ENCODE measurements at regions not wholly inside any gene's neighbourhood (a gene's known extent, or its start where the extent isn't known, plus 50 kb on each side); places are given as distances from the start of the nearest gene placed in this dataset.

DNA sequence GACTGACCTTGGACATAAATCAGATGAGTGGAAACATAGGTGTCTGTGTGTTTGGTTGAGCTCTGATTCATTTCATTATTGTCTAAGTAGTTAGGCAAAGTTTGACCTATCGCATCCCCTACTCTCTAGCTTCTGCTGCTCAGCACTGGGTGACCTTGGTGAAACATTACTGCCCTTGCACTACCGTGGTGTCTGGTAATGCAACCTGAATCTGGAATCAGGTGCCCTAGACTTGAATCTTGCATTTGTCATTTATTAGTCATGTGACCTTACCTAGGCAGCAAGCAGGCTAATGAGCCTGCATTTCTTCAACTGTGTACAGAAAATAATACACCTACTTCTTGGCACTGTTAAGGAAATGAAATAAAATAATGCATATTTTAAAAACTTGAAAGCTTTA is 242.3 kb upstream of the BLID start:
- TF ChIP-seq, protein P1, sequence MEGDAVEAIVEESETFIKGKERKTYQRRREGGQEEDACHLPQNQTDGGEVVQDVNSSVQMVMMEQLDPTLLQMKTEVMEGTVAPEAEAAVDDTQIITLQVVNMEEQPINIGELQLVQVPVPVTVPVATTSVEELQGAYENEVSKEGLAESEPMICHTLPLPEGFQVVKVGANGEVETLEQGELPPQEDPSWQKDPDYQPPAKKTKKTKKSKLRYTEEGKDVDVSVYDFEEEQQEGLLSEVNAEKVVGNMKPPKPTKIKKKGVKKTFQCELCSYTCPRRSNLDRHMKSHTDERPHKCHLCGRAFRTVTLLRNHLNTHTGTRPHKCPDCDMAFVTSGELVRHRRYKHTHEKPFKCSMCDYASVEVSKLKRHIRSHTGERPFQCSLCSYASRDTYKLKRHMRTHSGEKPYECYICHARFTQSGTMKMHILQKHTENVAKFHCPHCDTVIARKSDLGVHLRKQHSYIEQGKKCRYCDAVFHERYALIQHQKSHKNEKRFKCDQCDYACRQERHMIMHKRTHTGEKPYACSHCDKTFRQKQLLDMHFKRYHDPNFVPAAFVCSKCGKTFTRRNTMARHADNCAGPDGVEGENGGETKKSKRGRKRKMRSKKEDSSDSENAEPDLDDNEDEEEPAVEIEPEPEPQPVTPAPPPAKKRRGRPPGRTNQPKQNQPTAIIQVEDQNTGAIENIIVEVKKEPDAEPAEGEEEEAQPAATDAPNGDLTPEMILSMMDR (IDR thresholded peaks at IDR 0.05; ENCODE audit: borderline replicate concordance, extremely low read depth, low read length, poor library complexity, severe bottlenecking) = no peak
- no peak for TF ChIP-seq EZH2 (IDR thresholded peaks at IDR 0.05; ENCODE audit: borderline replicate concordance, low read depth, low read length, severe bottlenecking)
